GM21423 (cell line): ENCODE measurements at regions not wholly inside any gene's neighbourhood (a gene's known extent, or its start where the extent isn't known, plus 50 kb on each side); places are given as distances from the start of the nearest gene placed in this dataset.
"Not testable (repeated sequence)": the region's sequence is repeated elsewhere in the genome, so short reads cannot be mapped to it uniquely, and the experiment has no call there.

Experiments
- ATAC-seq: cut with Tn5 transposase; IDR thresholded peaks from one replicate; pipeline ENCODE4 v1.9.1; 2021; ENCODE audit warnings: mild to moderate bottlenecking, moderate library complexity; ENCODE audit not compliant: unreplicated experiment

DNA sequence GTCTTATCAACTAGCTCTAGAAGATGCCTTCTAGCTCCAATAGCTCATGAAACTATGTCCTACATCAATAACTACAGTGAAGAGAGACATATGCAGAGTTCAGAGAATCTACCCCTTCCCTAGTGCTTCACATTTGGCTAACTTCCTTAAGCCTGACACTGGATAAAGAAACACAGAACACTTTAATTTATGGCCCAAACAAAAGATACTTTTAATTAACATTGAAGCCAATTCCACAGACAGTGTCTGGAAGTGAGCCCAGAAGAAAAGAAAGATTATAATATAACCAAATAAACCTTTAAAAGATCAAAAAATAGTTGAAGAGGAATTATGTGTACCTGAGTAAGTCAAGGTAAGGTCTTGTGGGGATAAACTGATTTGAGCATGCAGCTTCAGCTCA is 255.2 kb downstream of the C11orf87 start:
- no peak for ATAC-seq

- ATAC-seq, result no peak
These were observed 255.9 kb downstream of the C11orf87 start for GRCh38 chr11:109677876-109678275.

DNA sequence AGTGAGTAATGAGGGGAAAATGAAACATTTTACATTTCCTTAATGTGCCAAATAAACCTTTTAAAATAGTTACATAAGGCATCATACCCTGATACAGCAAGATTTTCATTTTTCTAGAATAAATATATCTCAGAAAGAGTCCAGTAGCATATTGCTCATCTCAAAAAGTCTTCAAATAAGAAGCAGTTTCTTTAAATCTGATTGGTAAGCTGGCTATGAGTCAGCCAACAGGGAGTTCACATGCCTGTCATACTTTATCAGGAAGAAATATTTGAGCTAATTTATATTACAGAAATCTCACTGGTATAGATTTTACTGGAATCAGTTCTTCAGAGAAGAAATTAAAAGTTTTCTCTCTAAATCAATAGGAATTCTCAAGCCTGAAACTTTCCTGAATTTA is 258.1 kb downstream of the C11orf87 start:
- ATAC-seq, result no peak

DNA sequence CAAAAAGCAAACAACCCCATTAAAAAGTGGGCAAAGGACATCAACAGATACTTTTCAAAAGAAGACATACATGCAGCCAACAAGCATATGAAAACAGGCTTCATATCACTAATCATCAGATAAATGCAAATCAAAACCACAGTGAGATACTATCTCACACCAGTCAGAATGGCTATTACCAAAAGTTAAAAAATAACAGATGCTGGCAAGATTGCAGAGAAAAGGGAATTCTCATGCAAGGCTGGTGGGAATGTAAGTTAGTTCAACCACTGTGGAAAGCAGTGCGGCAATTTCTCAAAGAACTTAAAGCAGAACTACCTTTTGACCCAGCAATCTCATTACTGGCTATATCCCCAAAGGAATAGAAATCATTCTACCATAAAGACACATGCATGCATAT is 260.8 kb downstream of the C11orf87 start:
- ATAC-seq, result not testable (repeated sequence)

- no peak for ATAC-seq
These were observed 273.7 kb downstream of the C11orf87 start for GRCh38 chr11:109695696-109696095.

- no peak for ATAC-seq
These were observed 274.4 kb downstream of the C11orf87 start for GRCh38 chr11:109696191-109696897.

DNA sequence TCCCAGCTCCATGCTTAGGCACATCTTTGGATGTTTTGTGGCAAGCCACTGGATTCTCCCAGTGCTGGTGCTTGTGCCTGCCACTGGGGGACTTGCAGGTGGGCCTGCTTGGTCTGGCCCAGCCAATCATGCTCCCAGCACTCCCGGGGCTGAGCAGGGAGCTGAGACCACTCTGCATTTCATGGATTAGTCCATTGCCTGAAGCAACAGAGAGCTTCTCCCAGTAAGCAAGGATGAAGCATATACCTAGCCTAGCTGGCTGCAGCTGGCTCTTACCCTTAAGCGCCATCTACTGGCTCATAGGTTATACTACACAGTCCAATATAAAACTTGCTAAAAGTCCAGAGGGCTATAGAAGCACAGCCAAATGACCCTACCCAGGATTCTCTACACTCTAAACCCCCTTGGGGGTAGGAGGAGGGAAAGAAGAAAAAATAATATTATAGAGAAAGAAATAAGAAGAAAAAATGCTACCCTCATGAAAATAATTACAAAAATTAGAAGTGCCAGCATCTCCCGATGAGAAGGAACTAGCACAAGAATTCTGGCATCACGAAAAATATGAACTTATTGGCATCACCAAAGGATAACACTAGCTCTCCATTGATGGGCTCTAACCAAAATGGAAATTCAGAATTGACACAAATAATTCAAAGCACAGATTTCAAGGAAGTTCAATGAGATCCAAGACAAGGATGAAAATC is 275.3 kb downstream of the C11orf87 start:
- peak; percentile 79 for ATAC-seq

DNA sequence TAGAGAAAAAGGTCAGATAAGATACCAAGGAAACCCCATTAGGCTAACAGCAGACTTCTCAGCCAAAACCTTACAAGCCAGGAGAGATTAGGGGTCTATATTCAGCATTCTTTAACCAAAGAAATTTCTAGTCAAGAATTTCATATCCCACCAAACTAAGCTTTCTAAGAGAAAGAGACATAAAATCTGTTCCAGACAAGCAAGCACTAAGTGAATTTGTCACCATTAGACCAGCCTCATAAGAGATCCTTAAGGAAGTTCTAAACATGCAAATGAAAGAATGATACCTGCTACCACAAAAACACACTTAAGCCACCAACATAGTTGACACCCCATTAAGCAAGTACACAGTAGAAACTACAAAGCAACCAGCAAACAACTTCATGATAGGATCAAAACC is 276.2 kb downstream of the C11orf87 start:
- ATAC-seq, result no peak

GRCh38 chr11:109704432-109704831 is 282.4 kb downstream of the C11orf87 start:
- ATAC-seq, result no peak

GRCh38 chr11:109706945-109707344 is 285.0 kb downstream of the C11orf87 start:
- ATAC-seq, result no peak

GRCh38 chr11:109707411-109707810 is 285.4 kb downstream of the C11orf87 start:
- no peak for ATAC-seq

GRCh38 chr11:109708184-109708583 is 286.2 kb downstream of the C11orf87 start:
- no peak for ATAC-seq

DNA sequence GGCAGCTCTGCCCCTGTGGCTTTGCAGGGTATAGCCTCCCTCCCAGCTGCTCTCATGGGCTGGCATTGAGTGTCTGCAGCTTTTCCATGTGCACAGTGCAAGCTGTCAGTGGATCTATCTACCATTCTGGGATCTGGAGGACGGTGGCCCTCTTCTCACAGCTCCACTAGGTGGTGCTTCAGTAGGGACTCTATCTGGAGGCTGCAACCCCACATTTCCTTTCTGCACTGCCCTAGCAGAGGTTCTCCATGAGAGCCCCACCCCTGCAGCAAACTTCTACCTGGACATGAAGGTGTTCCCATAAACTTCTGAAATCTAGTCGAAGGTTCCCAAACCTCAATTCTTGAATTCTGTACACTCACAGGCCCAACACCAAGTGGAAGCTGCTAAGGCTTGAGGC is 292.5 kb downstream of the C11orf87 start:
- ATAC-seq, result not testable (repeated sequence)

GRCh38 chr11:109715424-109715823 is 293.4 kb downstream of the C11orf87 start:
- ATAC-seq, result not testable (repeated sequence)

DNA sequence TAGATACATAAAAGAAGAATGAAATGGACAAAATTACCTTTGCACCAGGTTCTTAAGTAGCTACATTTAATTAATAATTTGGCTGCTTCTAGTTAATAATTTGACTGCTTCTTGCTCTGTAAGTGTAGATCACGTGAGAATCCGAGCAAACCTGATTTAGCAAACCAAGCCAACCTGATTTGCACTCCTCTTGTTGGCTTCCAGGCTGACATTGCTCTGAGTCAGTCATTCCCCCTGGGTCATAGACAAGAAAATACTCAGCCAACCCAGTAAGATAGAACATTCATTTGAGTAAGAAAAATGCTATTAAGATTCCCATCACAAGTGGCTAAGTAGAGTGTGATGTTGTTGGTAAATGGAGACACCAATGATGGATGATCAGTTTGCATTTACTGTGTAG is 304.1 kb downstream of the C11orf87 start:
- ATAC-seq, result no peak

DNA sequence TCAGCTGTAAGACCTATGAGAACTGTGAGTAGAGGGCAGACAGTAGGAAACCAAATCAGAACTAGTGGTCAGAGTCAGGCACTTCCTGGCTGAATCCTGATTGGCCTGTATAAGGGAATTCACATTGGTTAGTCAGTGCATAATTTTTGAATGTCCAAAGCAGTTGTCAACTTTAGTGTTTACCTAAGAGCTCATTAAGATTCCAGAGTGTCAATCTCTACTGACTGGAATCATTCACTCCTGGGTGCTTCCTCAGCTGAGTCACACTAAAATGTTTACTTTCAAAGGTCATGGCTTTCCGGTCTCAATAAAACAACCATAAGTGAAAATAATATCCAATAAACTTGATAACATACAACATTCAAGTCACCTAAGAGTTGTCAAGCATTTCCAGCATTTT is 306.1 kb downstream of the C11orf87 start:
- no peak for ATAC-seq

DNA sequence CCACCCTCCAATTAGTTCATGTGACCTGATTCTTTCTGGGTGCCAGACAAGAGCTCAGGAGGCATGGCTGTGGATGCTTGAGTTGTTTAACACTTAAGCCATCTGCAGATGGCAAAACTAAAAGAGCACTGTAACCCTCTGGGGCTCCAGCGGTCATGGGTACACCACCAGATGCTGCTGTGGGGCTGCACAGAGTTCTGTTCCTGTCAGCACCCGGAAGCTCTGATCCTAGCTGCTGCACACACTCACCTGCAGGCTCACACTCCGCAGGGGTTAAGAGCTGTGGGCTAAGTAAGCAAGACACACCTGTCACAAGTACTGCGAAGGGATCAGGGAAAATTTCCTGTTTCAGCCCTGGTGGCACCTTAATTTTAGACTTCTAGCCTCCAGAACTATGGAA is 307.8 kb downstream of the C11orf87 start:
- no peak for ATAC-seq

GRCh38 chr11:109730669-109731068 is 308.7 kb downstream of the C11orf87 start:
- ATAC-seq, result no peak

DNA sequence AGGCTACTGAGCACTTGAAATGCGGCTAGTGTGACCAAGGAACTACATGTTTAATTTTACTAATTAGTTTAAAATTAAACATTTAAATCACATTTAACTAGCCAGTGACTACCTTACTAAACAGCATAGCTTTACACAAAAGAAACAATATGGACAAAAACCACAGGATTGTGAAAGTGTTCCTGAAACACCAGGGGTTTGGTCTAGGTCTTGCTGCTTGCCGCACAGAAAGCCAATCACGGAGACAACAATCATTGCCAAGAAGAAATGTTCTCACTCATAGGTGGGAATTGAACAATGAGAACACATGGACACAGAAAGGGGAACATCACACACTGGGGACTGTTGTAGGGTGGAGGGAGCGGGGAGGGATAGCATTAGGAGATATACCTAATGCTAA is 309.5 kb downstream of the C11orf87 start:
- ATAC-seq, result no peak

DNA sequence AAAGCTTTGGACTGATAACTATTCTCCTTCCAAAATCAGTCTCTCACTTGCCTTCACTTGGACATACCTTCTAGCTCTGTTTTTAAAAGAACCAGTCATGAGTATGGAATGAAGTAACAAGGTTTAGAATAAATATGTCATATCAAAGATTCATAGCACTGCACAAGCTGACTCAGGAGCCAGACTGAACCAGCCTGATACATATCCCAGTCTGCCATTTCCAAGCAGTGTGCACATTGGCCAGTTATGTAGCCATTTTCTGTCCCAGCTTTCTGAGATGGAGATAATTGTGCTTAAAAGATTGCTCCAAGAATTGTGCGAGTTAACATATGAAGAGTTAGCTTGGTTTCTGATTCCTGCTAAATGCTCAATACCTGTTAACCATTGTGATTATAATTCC is 311.3 kb downstream of the C11orf87 start:
- no peak for ATAC-seq

GRCh38 chr11:109734566-109734965 is 312.6 kb downstream of the C11orf87 start:
- ATAC-seq, result no peak

GRCh38 chr11:109735128-109735527 is 313.1 kb downstream of the C11orf87 start:
- ATAC-seq, result no peak

- ATAC-seq, result no peak
These were observed 317.4 kb downstream of the C11orf87 start for GRCh38 chr11:109739379-109739778.
